ENCODE measurements at regions not wholly inside any gene's neighbourhood (a gene's known extent, or its start where the extent isn't known, plus 50 kb on each side); places are given as distances from the start of the nearest gene placed in this dataset.

- no peak for DNase-seq (ENCODE audit: low read depth in 2 of 2)
- H3K4me3 ChIP-seq (replicated peaks in 1 of 2; ENCODE audit: low read depth in 2 of 2, low read length in 2 of 2) = no peak overlapping the region
- TF ChIP-seq CTCF (IDR thresholded peaks at IDR 0.05; ENCODE audit: low read depth, low read length) = no peak
Observed at GRCh38 chr5:6321078-6321477, 57.3 kb downstream of the MED10 start.

GRCh38 chr5:6319116-6319515, 59.2 kb downstream of the MED10 start:
- TF ChIP-seq CTCF (IDR thresholded peaks at IDR 0.05; ENCODE audit: low read depth, low read length) = no peak
- no peak for DNase-seq (ENCODE audit: low read depth in 2 of 2)
- no peak overlapping the region for H3K4me3 ChIP-seq (replicated peaks in 1 of 2; ENCODE audit: low read depth in 2 of 2, low read length in 2 of 2)

- DNase-seq (ENCODE audit: low read depth in 2 of 2) = no peak
- TF ChIP-seq CTCF (IDR thresholded peaks at IDR 0.05; ENCODE audit: low read depth, low read length) = no peak
- H3K4me3 ChIP-seq (replicated peaks in 1 of 2; ENCODE audit: low read depth in 2 of 2, low read length in 2 of 2) = no peak overlapping the region
Observed at GRCh38 chr5:6317116-6317798, 61.1 kb downstream of the MED10 start.

- no peak for TF ChIP-seq CTCF (IDR thresholded peaks at IDR 0.05; ENCODE audit: low read depth, low read length)
- no peak overlapping the region for H3K4me3 ChIP-seq (replicated peaks in 1 of 2; ENCODE audit: low read depth in 2 of 2, low read length in 2 of 2)
- no peak for DNase-seq (ENCODE audit: low read depth in 2 of 2)
Observed at GRCh38 chr5:6315580-6315979, 62.8 kb downstream of the MED10 start.

- TF ChIP-seq CTCF (IDR thresholded peaks at IDR 0.05; ENCODE audit: low read depth, low read length) = no peak
- no peak for DNase-seq (ENCODE audit: low read depth in 2 of 2)
- H3K4me3 ChIP-seq (replicated peaks in 1 of 2; ENCODE audit: low read depth in 2 of 2, low read length in 2 of 2) = no peak overlapping the region
Observed at GRCh38 chr5:6311568-6312501, 66.5 kb downstream of the MED10 start.

GRCh38 chr5:6309949-6310348, 68.4 kb downstream of the MED10 start:
- no peak for DNase-seq (ENCODE audit: low read depth in 2 of 2)
- H3K4me3 ChIP-seq (replicated peaks in 1 of 2; ENCODE audit: low read depth in 2 of 2, low read length in 2 of 2) = no peak overlapping the region
- TF ChIP-seq CTCF (IDR thresholded peaks at IDR 0.05; ENCODE audit: low read depth, low read length) = no peak
